Tibial artery (tissue), 4 donors: ENCODE measurements at regions not wholly inside any gene's neighbourhood (a gene's known extent, or its start where the extent isn't known, plus 50 kb on each side); places are given as distances from the start of the nearest gene placed in this dataset.
"Not testable (repeated sequence)": the region's sequence is repeated elsewhere in the genome, so short reads cannot be mapped to it uniquely, and the experiment has no call there.

ENCODE experiments used
- DNase-seq, 2 donors: peaks; one replicate each; pipeline ENCODE4 v3.0.0-alpha.2; 2019
- H3K27ac ChIP-seq, 2 donors: fragments of 200-600 bp; sonication (generic) in 1 of 2; 1 replicate in 1 of 2; 2 replicates in 1 of 2; pipeline ENCODE4 v1.5.1; 2018 to 2019; ENCODE audit warnings: mild to moderate bottlenecking in 1 of 2
- H3K27me3 ChIP-seq, 2 donors: fragments of 200-600 bp; sonication (generic) in 1 of 2; one replicate each; pipeline versions ENCODE4 v1.5.1 to v1.6.0; 2016 to 2019
- H3K36me3 ChIP-seq, 3 donors: fragments of 200-600 bp; sonication (generic) in 2 of 3; one replicate each; pipeline ENCODE4 v1.5.1; 2016 to 2019; ENCODE audit warnings: mild to moderate bottlenecking in 2 of 3
- H3K4me1 ChIP-seq, 4 donors: fragments of 200-600 bp; sonication (generic) in 2 of 4; 1 replicate in 3 of 4; 2 replicates in 1 of 4; pipeline ENCODE4 v1.5.1; 2016 to 2019
- H3K4me3 ChIP-seq, 2 donors: fragments of 200-600 bp; sonication (generic) in 1 of 2; 1 replicate in 1 of 2; 2 replicates in 1 of 2; pipeline ENCODE4 v1.5.1; 2018 to 2019; ENCODE audit warnings: mild to moderate bottlenecking in 2 of 2
- H3K9me3 ChIP-seq, 3 donors: fragments of 200-600 bp; sonication (generic) in 1 of 3; one replicate each; pipeline ENCODE4 v1.5.1; 2016 to 2019
- CTCF ChIP-seq, 2 experiments: fragments of 200-600 bp in 1 of 2; fragments of 450-650 bp in 1 of 2; IDR thresholded peaks; one replicate each; pipeline ENCODE4 v1.5.1; 2017 to 2019; ENCODE audit warnings: antibody characterized with exemption in 2 of 2, mild to moderate bottlenecking in 1 of 2, moderate library complexity in 1 of 2
- intact Hi-C: fragments of 100-400 bp; cut with DNase I; formaldehyde crosslinking; loops from one replicate; pipeline ENCODE4 v1.15.0; 2023; ENCODE audit warnings: low total_unique reads

GRCh38 chr2:84169871-84170270 is 289.2 kb downstream of the SUCLG1 start:
- DNase-seq, result no peak
- Histone ChIP-seq H3K4me1 (no peaks in the 10 kb centered on the region), H3K9me3 (no peaks in the 10 kb centered on the region), H3K4me3 (no peak overlapping the region), H3K36me3 (no peaks in the 10 kb centered on the region), H3K27ac (no peak overlapping the region), H3K27me3 (no peaks in the 10 kb centered on the region)
- no peak for TF ChIP-seq CTCF (IDR thresholded peaks at IDR 0.05)
- intact Hi-C loops, result no loop called here

GRCh38 chr2:84168552-84168951 is 290.5 kb downstream of the SUCLG1 start:
- DNase-seq, H3K4me1 ChIP-seq: not testable (repeated sequence)

GRCh38 chr2:84165256-84165655 is 293.8 kb downstream of the SUCLG1 start:
- Histone ChIP-seq H3K9me3 (no peaks in the 10 kb centered on the region), H3K4me1 (no peaks in the 10 kb centered on the region), H3K27ac (no peak overlapping the region), H3K27me3 (no peaks in the 10 kb centered on the region), H3K36me3 (no peaks in the 10 kb centered on the region), H3K4me3 (no peak overlapping the region)
- no peak for DNase-seq
- intact Hi-C loops, result no loop called here
- TF ChIP-seq CTCF (IDR thresholded peaks at IDR 0.05), result no peak

More at GRCh38 chr2:84168552-84168951, 290.5 kb downstream of the SUCLG1 start:
- H3K27me3 ChIP-seq, intact Hi-C loops, H3K4me3 ChIP-seq, H3K36me3 ChIP-seq, H3K27ac ChIP-seq, H3K9me3 ChIP-seq: not testable (repeated sequence)

- no peaks in the 10 kb centered on the region for H3K4me1 ChIP-seq
- TF ChIP-seq CTCF (IDR thresholded peaks at IDR 0.05), result no peak
- H3K27me3 ChIP-seq, result no peaks in the 10 kb centered on the region
- no peak overlapping the region for H3K27ac ChIP-seq
- intact Hi-C loops, result no loop called here
- DNase-seq, result no peak
- no peaks in the 10 kb centered on the region for H3K36me3 ChIP-seq
- H3K4me3 ChIP-seq, result no peak overlapping the region
- H3K9me3 ChIP-seq, result no peaks in the 10 kb centered on the region
Measured at GRCh38 chr2:84160453-84160852, 298.6 kb downstream of the SUCLG1 start.

- no peak overlapping the region for H3K4me3 ChIP-seq
- H3K27me3 ChIP-seq, result no peaks in the 10 kb centered on the region
- no peaks in the 10 kb centered on the region for H3K9me3 ChIP-seq
- intact Hi-C loops, result no loop called here
- H3K36me3 ChIP-seq, result no peaks in the 10 kb centered on the region
- no peaks in the 10 kb centered on the region for H3K4me1 ChIP-seq
- no peak for TF ChIP-seq CTCF (IDR thresholded peaks at IDR 0.05)
- no peak overlapping the region for H3K27ac ChIP-seq
- no peak for DNase-seq
Measured at GRCh38 chr2:84158605-84159004, 300.5 kb downstream of the SUCLG1 start.

GRCh38 chr2:84152462-84152861 is 306.6 kb downstream of the SUCLG1 start:
- no peak for TF ChIP-seq CTCF (IDR thresholded peaks at IDR 0.05)
- H3K27me3 ChIP-seq, result no peaks in the 10 kb centered on the region
- no peak overlapping the region for H3K27ac ChIP-seq
- intact Hi-C loops, result no loop called here
- DNase-seq, result no peak
- no peaks in the 10 kb centered on the region for H3K36me3 ChIP-seq
- no peaks in the 10 kb centered on the region for H3K9me3 ChIP-seq
- no peak overlapping the region for H3K4me3 ChIP-seq
- no peaks in the 10 kb centered on the region for H3K4me1 ChIP-seq
